T-cell (primary cell): ENCODE measurements at regions not wholly inside any gene's neighbourhood (a gene's known extent, or its start where the extent isn't known, plus 50 kb on each side); places are given as distances from the start of the nearest gene placed in this dataset.
"Not testable (repeated sequence)": the region's sequence is repeated elsewhere in the genome, so short reads cannot be mapped to it uniquely, and the experiment has no call there.

Experiments used
- ATAC-seq, 4 experiments: fragments of 200-7000 bp in 3 of 4; fragments of 150-1000 bp in 1 of 4; cut with Tn5 transposase; replicated peaks in 1 of 4; 1 replicate in 3 of 4; 2 replicates in 1 of 4; pipeline ENCODE4 v1.10.0; 2021; ENCODE audit warnings: moderate library complexity in 3 of 4, mild to moderate bottlenecking in 2 of 4, moderate number of reproducible peaks in 1 of 4
- CTCF ChIA-PET, 2 donors: fragments of 300-600 bp; sonication (Branson Sonifier 250); formaldehyde crosslinking; loops; one replicate each; lab custom pipeline; 2022; ENCODE audit warnings: antibody characterized with exemption in 2 of 2; lab: Charles Lee
- POLR2A ChIA-PET, 2 donors: fragments of 300-600 bp; sonication (Branson Sonifier 250); formaldehyde crosslinking; loops; one replicate each; lab custom pipeline; 2022; ENCODE audit warnings: antibody characterized with exemption in 2 of 2; lab: Charles Lee
- DNase-seq, 35 experiments: peaks; one replicate each; pipeline versions ENCODE4 v3.0.0 to v3.0.0-alpha.2; 2013 to 2023
- H3K27ac ChIP-seq: one replicate; pipeline ENCODE4 v1.5.1; 2013; ENCODE audit warnings: low read length
- H3K27me3 ChIP-seq, 2 experiments: replicated peaks in 1 of 2; 1 replicate in 1 of 2; 2 replicates in 1 of 2; pipeline versions ENCODE4 v1.6.1 to v1.7.0; 2013; ENCODE audit warnings: low read length in 1 of 2, mixed read lengths in 1 of 2; ENCODE audit not compliant: control insufficient read depth in 2 of 2, insufficient read depth in 2 of 2; ENCODE audit errors: extremely low read depth in 1 of 2
- H3K36me3 ChIP-seq, 2 donors: 1 replicate in 1 of 2; 2 replicates in 1 of 2; pipeline versions ENCODE4 v1.6.1 to v1.7.0; 2013; ENCODE audit warnings: low read length in 1 of 2; ENCODE audit not compliant: control insufficient read depth in 2 of 2, insufficient read depth in 1 of 2; ENCODE audit errors: extremely low read depth in 1 of 2
- H3K4me1 ChIP-seq, 2 experiments: 1 replicate in 1 of 2; 2 replicates in 1 of 2; pipeline versions ENCODE4 v1.6.1 to v1.7.0; 2013; ENCODE audit warnings: low read length in 2 of 2, mixed read lengths in 1 of 2; ENCODE audit not compliant: insufficient read depth in 2 of 2, control insufficient read depth in 1 of 2; ENCODE audit errors: extremely low read depth in 1 of 2
- H3K4me3 ChIP-seq, 2 donors: 1 replicate in 1 of 2; 2 replicates in 1 of 2; pipeline versions ENCODE4 v1.5.1 to v1.7.0; 2013; ENCODE audit warnings: mild to moderate bottlenecking in 2 of 2, low read length in 1 of 2, moderate library complexity in 1 of 2; ENCODE audit not compliant: control insufficient read depth in 1 of 2; ENCODE audit errors: extremely low read depth in 1 of 2
- H3K9me3 ChIP-seq: 2 replicates; pipeline ENCODE4 v1.7.0; 2013
- H3K27ac Mint-ChIP-seq, 2 donors: one replicate each; pipeline ENCODE4 v1.8.0; 2020 to 2021; ENCODE audit warnings: mild to moderate bottlenecking in 2 of 2, mixed read lengths in 2 of 2
- H3K27me3 Mint-ChIP-seq, 2 donors: one replicate each; pipeline ENCODE4 v1.8.0; 2021 to 2022; ENCODE audit warnings: mixed read lengths in 2 of 2
- H3K36me3 Mint-ChIP-seq: one replicate; pipeline ENCODE4 v1.8.0; 2021; ENCODE audit warnings: mixed read lengths
- H3K4me1 Mint-ChIP-seq, 3 donors: one replicate each; pipeline ENCODE4 v1.8.0; 2020 to 2022; ENCODE audit warnings: mixed read lengths in 3 of 3, mild to moderate bottlenecking in 1 of 3
- H3K4me3 Mint-ChIP-seq, 3 donors: one replicate each; pipeline ENCODE4 v1.8.0; 2020 to 2022; ENCODE audit warnings: mild to moderate bottlenecking in 3 of 3, mixed read lengths in 3 of 3, moderate library complexity in 3 of 3
- H3K9me3 Mint-ChIP-seq, 3 donors: one replicate each; pipeline ENCODE4 v1.8.0; 2020 to 2022; ENCODE audit warnings: mixed read lengths in 3 of 3
- WGBS: methylation state at CpG from one replicate; pipeline ENCODE4 v1.1.5; 2013; ENCODE audit warnings: missing lambda C conversion rate; ENCODE audit not compliant: insufficient coverage; 5-methylcytosine and 5-hydroxymethylcytosine counted together

GRCh38 chr6:58181557-58182065 lies 864.2 kb downstream of the PRIM2 start:
- DNase-seq = not testable (repeated sequence)

GRCh38 chr6:58185300-58185699 lies 867.9 kb downstream of the PRIM2 start:
- H3K27me3 Mint-ChIP-seq, H3K36me3 ChIP-seq, POLR2A ChIA-PET, H3K9me3 Mint-ChIP-seq, H3K4me3 Mint-ChIP-seq, H3K27me3 ChIP-seq, H3K4me1 Mint-ChIP-seq, H3K9me3 ChIP-seq, H3K36me3 Mint-ChIP-seq, H3K4me1 ChIP-seq, CTCF ChIA-PET, DNase-seq, H3K4me3 ChIP-seq, H3K27ac ChIP-seq, H3K27ac Mint-ChIP-seq, ATAC-seq: not testable (repeated sequence)
- WGBS = 96% methylated on average over 3 of the region's 4 CpGs

More at GRCh38 chr6:58181557-58182065, 864.2 kb downstream of the PRIM2 start:
- H3K36me3 Mint-ChIP-seq, H3K27me3 Mint-ChIP-seq, H3K4me1 Mint-ChIP-seq, H3K4me3 ChIP-seq, POLR2A ChIA-PET, H3K4me1 ChIP-seq, H3K9me3 Mint-ChIP-seq, H3K27ac ChIP-seq, ATAC-seq, H3K9me3 ChIP-seq, H3K4me3 Mint-ChIP-seq, H3K27me3 ChIP-seq, CTCF ChIA-PET, H3K27ac Mint-ChIP-seq, H3K36me3 ChIP-seq: not testable (repeated sequence)
- no CpG with 5 or more reads among the region's 2 CpGs for WGBS

- no CpG with 5 or more reads among the region's 1 CpG for WGBS
- H3K27me3 ChIP-seq, DNase-seq, H3K27ac Mint-ChIP-seq, H3K36me3 ChIP-seq, H3K4me3 Mint-ChIP-seq, H3K27me3 Mint-ChIP-seq, POLR2A ChIA-PET, H3K36me3 Mint-ChIP-seq, H3K9me3 Mint-ChIP-seq, H3K27ac ChIP-seq, H3K4me1 Mint-ChIP-seq, H3K4me1 ChIP-seq, ATAC-seq, H3K4me3 ChIP-seq, H3K9me3 ChIP-seq: not testable (repeated sequence)
- CTCF ChIA-PET = interaction anchor here in 1 of 2 donors (0.6 kb wide), 1 partner anchor 212 kb away, joined by 3 read pairs; no protein-coding TSS in a partner anchor
Measured at GRCh38 chr6:58193209-58193608, 875.8 kb downstream of the PRIM2 start.

- no peaks in the 10 kb centered on the region for H3K9me3 ChIP-seq
- CTCF ChIA-PET = no interaction called here
- Mint-ChIP-seq H3K27ac (no peak overlapping the region), H3K4me1 (no peaks in the 10 kb centered on the region), H3K9me3 (peaks cover 0 to 4% (median 3%) of the 10 kb centered on the region in 3 donors), H3K27me3 (no peaks in the 10 kb centered on the region), H3K36me3 (no peaks in the 10 kb centered on the region), H3K4me3 (no peak overlapping the region)
- 89% methylated on average over 3 of the region's 5 CpGs for WGBS
- DNase-seq (no peak), ATAC-seq (no peak)
- no peak overlapping the region for H3K27ac ChIP-seq
- H3K4me3 ChIP-seq = no peak overlapping the region
- no peaks in the 10 kb centered on the region for H3K27me3 ChIP-seq
- no peaks in the 10 kb centered on the region for H3K4me1 ChIP-seq
- H3K36me3 ChIP-seq = no peaks in the 10 kb centered on the region
- POLR2A ChIA-PET = no interaction called here
Measured at GRCh38 chr6:58198301-58198700, 880.9 kb downstream of the PRIM2 start.

GRCh38 chr6:58237124-58237523 lies 919.7 kb downstream of the PRIM2 start:
- H3K27ac Mint-ChIP-seq, H3K4me3 ChIP-seq, H3K4me3 Mint-ChIP-seq, H3K27me3 Mint-ChIP-seq, POLR2A ChIA-PET, ATAC-seq, H3K27ac ChIP-seq, CTCF ChIA-PET, H3K36me3 Mint-ChIP-seq, H3K36me3 ChIP-seq, DNase-seq, H3K9me3 ChIP-seq, H3K27me3 ChIP-seq, H3K4me1 ChIP-seq, H3K4me1 Mint-ChIP-seq: not testable (repeated sequence)
- whole genome bisulfite sequencing = no CpG with 5 or more reads among the region's 1 CpG
- H3K9me3 Mint-ChIP-seq = peaks cover 19 to 41% (median 33%) of the 10 kb centered on the region in 3 donors

GRCh38 chr6:58238421-58238820 lies 921.0 kb downstream of the PRIM2 start:
- H3K36me3 ChIP-seq, H3K27me3 ChIP-seq, DNase-seq, POLR2A ChIA-PET, H3K27ac Mint-ChIP-seq, H3K4me1 Mint-ChIP-seq, H3K4me3 ChIP-seq, H3K27me3 Mint-ChIP-seq, CTCF ChIA-PET, H3K9me3 ChIP-seq, ATAC-seq, H3K36me3 Mint-ChIP-seq, H3K4me3 Mint-ChIP-seq, H3K4me1 ChIP-seq, H3K27ac ChIP-seq: not testable (repeated sequence)
- peaks cover 18 to 33% (median 24%) of the 10 kb centered on the region in 3 donors for H3K9me3 Mint-ChIP-seq

- H3K27me3 Mint-ChIP-seq, H3K4me1 ChIP-seq, H3K4me3 ChIP-seq, H3K27ac ChIP-seq, H3K4me1 Mint-ChIP-seq, H3K9me3 ChIP-seq, ATAC-seq, H3K4me3 Mint-ChIP-seq, H3K27ac Mint-ChIP-seq, DNase-seq, H3K36me3 Mint-ChIP-seq, CTCF ChIA-PET, H3K36me3 ChIP-seq, H3K27me3 ChIP-seq, POLR2A ChIA-PET: not testable (repeated sequence)
- 72% methylated on average over 3 of the region's 23 CpGs for WGBS
- H3K9me3 Mint-ChIP-seq = peaks cover 9 to 25% (median 20%) of the 10 kb centered on the region in 3 donors
Measured at GRCh38 chr6:58257625-58258024, 940.2 kb downstream of the PRIM2 start.
